ENCODE measurements at regions not wholly inside any gene's neighbourhood (a gene's known extent, or its start where the extent isn't known, plus 50 kb on each side); places are given as distances from the start of the nearest gene placed in this dataset.

DNA sequence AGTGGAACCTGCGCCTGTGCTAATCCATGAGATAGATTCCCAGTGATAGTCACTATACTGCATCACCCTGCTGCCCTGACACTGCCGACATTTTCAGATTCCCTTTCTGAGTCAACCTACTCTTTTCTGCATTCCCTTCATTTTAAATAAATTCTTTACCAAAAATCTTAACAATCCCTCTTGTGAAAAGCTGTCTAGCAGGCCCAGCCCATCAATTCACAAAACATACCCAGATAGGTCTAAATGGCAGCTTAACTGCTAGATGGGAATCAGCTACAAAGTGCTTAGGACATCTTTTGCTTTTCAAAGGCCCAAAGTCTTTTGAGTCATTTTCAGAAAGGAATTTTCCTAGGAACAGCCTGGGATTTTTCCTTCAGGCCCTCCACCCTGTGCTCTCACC, 180.1 kb upstream of the PTBP2 start:
- TF ChIP-seq POLR2A (IDR thresholded peaks at IDR 0.05), result no peak
- TF ChIP-seq, protein P1, sequence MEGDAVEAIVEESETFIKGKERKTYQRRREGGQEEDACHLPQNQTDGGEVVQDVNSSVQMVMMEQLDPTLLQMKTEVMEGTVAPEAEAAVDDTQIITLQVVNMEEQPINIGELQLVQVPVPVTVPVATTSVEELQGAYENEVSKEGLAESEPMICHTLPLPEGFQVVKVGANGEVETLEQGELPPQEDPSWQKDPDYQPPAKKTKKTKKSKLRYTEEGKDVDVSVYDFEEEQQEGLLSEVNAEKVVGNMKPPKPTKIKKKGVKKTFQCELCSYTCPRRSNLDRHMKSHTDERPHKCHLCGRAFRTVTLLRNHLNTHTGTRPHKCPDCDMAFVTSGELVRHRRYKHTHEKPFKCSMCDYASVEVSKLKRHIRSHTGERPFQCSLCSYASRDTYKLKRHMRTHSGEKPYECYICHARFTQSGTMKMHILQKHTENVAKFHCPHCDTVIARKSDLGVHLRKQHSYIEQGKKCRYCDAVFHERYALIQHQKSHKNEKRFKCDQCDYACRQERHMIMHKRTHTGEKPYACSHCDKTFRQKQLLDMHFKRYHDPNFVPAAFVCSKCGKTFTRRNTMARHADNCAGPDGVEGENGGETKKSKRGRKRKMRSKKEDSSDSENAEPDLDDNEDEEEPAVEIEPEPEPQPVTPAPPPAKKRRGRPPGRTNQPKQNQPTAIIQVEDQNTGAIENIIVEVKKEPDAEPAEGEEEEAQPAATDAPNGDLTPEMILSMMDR (IDR thresholded peaks at IDR 0.05), result no peak
